Mesendoderm (in vitro differentiated cells): ENCODE measurements at regions not wholly inside any gene's neighbourhood (a gene's known extent, or its start where the extent isn't known, plus 50 kb on each side); places are given as distances from the start of the nearest gene placed in this dataset.

Source experiments
- DNase-seq: peaks from one replicate; pipeline ENCODE4 v3.0.0; 2013
- H2AK5ac ChIP-seq: 2 replicates; pipeline ENCODE4 v1.6.1; 2013; ENCODE audit warnings: low read length, inconsistent platforms
- H2BK120ac ChIP-seq: 2 replicates; pipeline ENCODE4 v1.6.1; 2013; ENCODE audit warnings: low read depth, mild to moderate bottlenecking, low read length, moderate library complexity, mixed read lengths
- H2BK15ac ChIP-seq: replicated peaks from 2 replicates; pipeline ENCODE4 v1.6.1; 2013; ENCODE audit warnings: low read depth, mild to moderate bottlenecking, moderate library complexity
- H2BK5ac ChIP-seq: 2 replicates; pipeline ENCODE4 v1.6.1; 2013; ENCODE audit warnings: low read length, inconsistent platforms
- H3K18ac ChIP-seq: 2 replicates; pipeline ENCODE4 v1.6.1; 2013; ENCODE audit warnings: mild to moderate bottlenecking, low read length, mixed read lengths
- H3K23ac ChIP-seq: one replicate; pipeline ENCODE4 v1.6.1; 2013; ENCODE audit warnings: low read length
- H3K27ac ChIP-seq: 2 replicates; pipeline ENCODE4 v1.5.1; 2013; ENCODE audit warnings: low read depth, mild to moderate bottlenecking, inconsistent platforms, low read length, moderate library complexity
- H3K27me3 ChIP-seq: 2 replicates; pipeline ENCODE4 v1.6.1; 2013; ENCODE audit warnings: low read length, control low read depth, mild to moderate bottlenecking, inconsistent platforms; ENCODE audit not compliant: insufficient read depth, poor library complexity
- H3K36me3 ChIP-seq: 2 replicates; pipeline ENCODE4 v1.6.1; 2013; ENCODE audit warnings: low read length, inconsistent platforms; ENCODE audit not compliant: control insufficient read depth, insufficient read depth
- H3K4ac ChIP-seq: one replicate; pipeline ENCODE4 v1.6.1; 2013; ENCODE audit warnings: low read depth, mild to moderate bottlenecking, low read length, moderate library complexity
- H3K4me1 ChIP-seq: 2 replicates; pipeline ENCODE4 v1.6.1; 2013; ENCODE audit warnings: low read depth, low read length, inconsistent platforms; ENCODE audit not compliant: control insufficient read depth
- H3K4me2 ChIP-seq: 2 replicates; pipeline ENCODE4 v1.6.1; 2013; ENCODE audit warnings: low read length
- H3K4me3 ChIP-seq: 2 replicates; pipeline ENCODE4 v1.5.1; 2013; ENCODE audit warnings: mild to moderate bottlenecking, low read length
- H3K56ac ChIP-seq: one replicate; pipeline ENCODE4 v1.6.1; 2013; ENCODE audit warnings: low read length
- H3K79me1 ChIP-seq: 2 replicates; pipeline ENCODE4 v1.6.1; 2013; ENCODE audit warnings: low read length, inconsistent platforms
- H3K79me2 ChIP-seq: 2 replicates; pipeline ENCODE4 v1.6.1; 2013; ENCODE audit warnings: mild to moderate bottlenecking, low read length; ENCODE audit not compliant: control insufficient read depth, insufficient read depth
- H3K9ac ChIP-seq: 2 replicates; pipeline ENCODE4 v1.6.1; 2013; ENCODE audit warnings: low read length, inconsistent platforms
- H4K5ac ChIP-seq: one replicate; pipeline ENCODE4 v1.6.1; 2013; ENCODE audit warnings: low read length
- H4K8ac ChIP-seq: one replicate; pipeline ENCODE4 v1.6.1; 2013; ENCODE audit warnings: low read depth, mild to moderate bottlenecking, control low read depth, low read length, moderate library complexity
- WGBS: extraction: QIAGEN DNeasy Blood & Tissue Kit; methylation state at CpG from one replicate; pipeline ENCODE4 v1.1.7; 2013; ENCODE audit warnings: low lambda C conversion rate, missing lambda C conversion rate; ENCODE audit not compliant: insufficient coverage; ENCODE audit errors: extremely low coverage; 5-methylcytosine and 5-hydroxymethylcytosine counted together

GRCh38 chr11:38153985-38154384 is 1555.9 kb upstream of the RAG2 start:
- no peak overlapping the region for H3K56ac ChIP-seq
- no peak overlapping the region for H2AK5ac ChIP-seq
- H4K8ac ChIP-seq: no peak overlapping the region
- no peaks in the 10 kb centered on the region for H3K79me1 ChIP-seq
- no peak overlapping the region for H2BK5ac ChIP-seq
- H3K18ac ChIP-seq: no peak overlapping the region
- no peak overlapping the region for H2BK120ac ChIP-seq
- no peaks in the 10 kb centered on the region for H3K4me1 ChIP-seq
- no peak overlapping the region for H3K4me3 ChIP-seq
- H3K9ac ChIP-seq: no peak overlapping the region
- H2BK15ac ChIP-seq: no peak overlapping the region
- H3K4me2 ChIP-seq: no peak overlapping the region
- no CpG with 5 or more reads among the region's 1 CpG for WGBS
- H3K27ac ChIP-seq: no peak overlapping the region
- H3K27me3 ChIP-seq: no peaks in the 10 kb centered on the region
- H4K5ac ChIP-seq: no peak overlapping the region
- H3K23ac ChIP-seq: no peak overlapping the region
- no peaks in the 10 kb centered on the region for H3K36me3 ChIP-seq
- DNase-seq: no peak
- no peaks in the 10 kb centered on the region for H3K79me2 ChIP-seq
- H3K4ac ChIP-seq: no peak overlapping the region

GRCh38 chr11:38143852-38144251 is 1545.8 kb upstream of the RAG2 start:
- H2BK120ac ChIP-seq: no peak overlapping the region
- no peak overlapping the region for H3K9ac ChIP-seq
- no peak overlapping the region for H4K8ac ChIP-seq
- no peak overlapping the region for H3K56ac ChIP-seq
- H3K27ac ChIP-seq: no peak overlapping the region
- H3K79me1 ChIP-seq: no peaks in the 10 kb centered on the region
- no peak overlapping the region for H2AK5ac ChIP-seq
- H3K23ac ChIP-seq: no peak overlapping the region
- H3K4me3 ChIP-seq: no peak overlapping the region
- H3K79me2 ChIP-seq: no peaks in the 10 kb centered on the region
- H3K36me3 ChIP-seq: no peaks in the 10 kb centered on the region
- H3K4ac ChIP-seq: no peak overlapping the region
- H2BK5ac ChIP-seq: no peak overlapping the region
- no peak overlapping the region for H3K18ac ChIP-seq
- no peak overlapping the region for H4K5ac ChIP-seq
- no peaks in the 10 kb centered on the region for H3K27me3 ChIP-seq
- DNase-seq: no peak
- H3K4me2 ChIP-seq: no peak overlapping the region
- H2BK15ac ChIP-seq: no peak overlapping the region
- H3K4me1 ChIP-seq: no peaks in the 10 kb centered on the region
- WGBS: no CpG with 5 or more reads among the region's 3 CpGs

GRCh38 chr11:38138972-38139371 is 1540.9 kb upstream of the RAG2 start:
- H3K27me3 ChIP-seq: no peaks in the 10 kb centered on the region
- H3K4me2 ChIP-seq: no peak overlapping the region
- H3K18ac ChIP-seq: no peak overlapping the region
- H3K23ac ChIP-seq: no peak overlapping the region
- H2BK120ac ChIP-seq: no peak overlapping the region
- no peaks in the 10 kb centered on the region for H3K4me1 ChIP-seq
- no peaks in the 10 kb centered on the region for H3K79me1 ChIP-seq
- no peak overlapping the region for H3K4me3 ChIP-seq
- H3K4ac ChIP-seq: no peak overlapping the region
- no peak for DNase-seq
- no peak overlapping the region for H2BK5ac ChIP-seq
- no peak overlapping the region for H3K27ac ChIP-seq
- no peak overlapping the region for H3K9ac ChIP-seq
- H4K8ac ChIP-seq: no peak overlapping the region
- no peaks in the 10 kb centered on the region for H3K36me3 ChIP-seq
- H3K79me2 ChIP-seq: no peaks in the 10 kb centered on the region
- no peak overlapping the region for H2BK15ac ChIP-seq
- no peak overlapping the region for H3K56ac ChIP-seq
- no peak overlapping the region for H4K5ac ChIP-seq
- 100% methylated on average over 2 of the region's 2 CpGs for WGBS
- no peak overlapping the region for H2AK5ac ChIP-seq

GRCh38 chr11:38136887-38137286 is 1538.9 kb upstream of the RAG2 start:
- no peak overlapping the region for H3K56ac ChIP-seq
- no peak overlapping the region for H4K8ac ChIP-seq
- no peak for DNase-seq
- H3K4me2 ChIP-seq: no peak overlapping the region
- no peak overlapping the region for H3K9ac ChIP-seq
- no peak overlapping the region for H4K5ac ChIP-seq
- H3K79me2 ChIP-seq: no peaks in the 10 kb centered on the region
- no peaks in the 10 kb centered on the region for H3K27me3 ChIP-seq
- H3K27ac ChIP-seq: no peak overlapping the region
- no peaks in the 10 kb centered on the region for H3K4me1 ChIP-seq
- WGBS: no CpG with 5 or more reads among the region's 6 CpGs
- no peaks in the 10 kb centered on the region for H3K36me3 ChIP-seq
- no peak overlapping the region for H3K4me3 ChIP-seq
- H3K18ac ChIP-seq: no peak overlapping the region
- no peaks in the 10 kb centered on the region for H3K79me1 ChIP-seq
- no peak overlapping the region for H2BK15ac ChIP-seq
- H2BK120ac ChIP-seq: no peak overlapping the region
- H2BK5ac ChIP-seq: no peak overlapping the region
- no peak overlapping the region for H3K4ac ChIP-seq
- no peak overlapping the region for H2AK5ac ChIP-seq
- H3K23ac ChIP-seq: no peak overlapping the region

- Histone ChIP-seq H3K18ac (no peak overlapping the region), H3K9ac (no peak overlapping the region), H3K4me3 (no peak overlapping the region), H3K36me3 (no peaks in the 10 kb centered on the region), H3K4me1 (no peaks in the 10 kb centered on the region), H3K4ac (no peak overlapping the region), H4K5ac (no peak overlapping the region), H3K56ac (no peak overlapping the region), H4K8ac (no peak overlapping the region), H3K27me3 (no peaks in the 10 kb centered on the region), H3K27ac (no peak overlapping the region), H2BK120ac (no peak overlapping the region), H2BK5ac (no peak overlapping the region), H3K4me2 (no peak overlapping the region), H2BK15ac (no peak overlapping the region), H3K79me1 (no peaks in the 10 kb centered on the region), H3K23ac (no peak overlapping the region), H2AK5ac (no peak overlapping the region), H3K79me2 (no peaks in the 10 kb centered on the region)
- DNase-seq: no peak
- whole genome bisulfite sequencing: no CpG with 5 or more reads among the region's 1 CpG
These were observed 1533.5 kb upstream of the RAG2 start for GRCh38 chr11:38131535-38131934.

GRCh38 chr11:38130976-38131375 is 1532.9 kb upstream of the RAG2 start:
- no peak overlapping the region for H3K4me2 ChIP-seq
- no peak overlapping the region for H4K8ac ChIP-seq
- H3K56ac ChIP-seq: no peak overlapping the region
- no peak overlapping the region for H2BK120ac ChIP-seq
- no peak overlapping the region for H3K23ac ChIP-seq
- no peak overlapping the region for H2AK5ac ChIP-seq
- no CpG with 5 or more reads among the region's 3 CpGs for WGBS
- H3K4ac ChIP-seq: no peak overlapping the region
- H2BK15ac ChIP-seq: no peak overlapping the region
- H3K27ac ChIP-seq: no peak overlapping the region
- H3K18ac ChIP-seq: no peak overlapping the region
- H2BK5ac ChIP-seq: no peak overlapping the region
- H3K9ac ChIP-seq: no peak overlapping the region
- H3K36me3 ChIP-seq: no peaks in the 10 kb centered on the region
- H3K79me2 ChIP-seq: no peaks in the 10 kb centered on the region
- H4K5ac ChIP-seq: no peak overlapping the region
- no peaks in the 10 kb centered on the region for H3K79me1 ChIP-seq
- no peaks in the 10 kb centered on the region for H3K4me1 ChIP-seq
- H3K4me3 ChIP-seq: no peak overlapping the region
- H3K27me3 ChIP-seq: no peaks in the 10 kb centered on the region
- no peak for DNase-seq
